ENCODE measurements at regions not wholly inside any gene's neighbourhood (a gene's known extent, or its start where the extent isn't known, plus 50 kb on each side); places are given as distances from the start of the nearest gene placed in this dataset.
"Not testable (repeated sequence)": the region's sequence is repeated elsewhere in the genome, so short reads cannot be mapped to it uniquely, and the experiment has no call there.

DNA sequence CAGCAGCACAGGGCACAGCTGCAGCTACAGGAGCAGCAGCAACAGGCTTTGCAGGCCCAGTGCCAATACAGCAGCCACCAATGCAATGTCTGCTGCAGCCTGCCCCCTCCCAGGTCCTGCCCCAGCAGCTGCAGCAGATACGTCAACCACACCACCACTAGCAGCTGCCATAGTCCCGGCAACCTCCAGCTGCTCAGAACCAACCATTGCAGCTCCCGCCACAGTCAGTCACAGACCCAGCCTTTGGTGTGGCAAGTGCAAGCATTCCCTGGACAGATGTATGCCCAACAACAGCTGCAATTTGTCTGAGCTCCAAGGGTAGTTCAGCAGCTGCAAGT, 53.3 kb upstream of the TUBA3E start:
- H3K9ac ChIP-seq (ENCODE audit: insufficient read depth in 1 of 2, low read length in 2 of 2): no peak overlapping the region
- H3K4me3 ChIP-seq: no peak overlapping the region
- DNase-seq: no peak
- H3K9me3 ChIP-seq (ENCODE audit: control insufficient read depth in 4 of 4, insufficient read depth in 3 of 4, low read length in 3 of 4): peaks cover 0 to 5% (median 0%) of the 10 kb centered on the region in 4 donors
- 41 to 71% methylated on average over 3 of the region's 3 CpGs for WGBS, 2 donors
- ATAC-seq (ENCODE audit: insufficient read depth, low FRiP score): no peak
- H3K36me3 ChIP-seq (ENCODE audit: control insufficient read depth in 4 of 4, insufficient read depth in 4 of 4, low read length in 4 of 4): no peaks in the 10 kb centered on the region
- H3K4me1 ChIP-seq (ENCODE audit: control insufficient read depth in 5 of 5, insufficient read depth in 5 of 5, low read length in 5 of 5): no peaks in the 10 kb centered on the region
- TF ChIP-seq, protein P1, sequence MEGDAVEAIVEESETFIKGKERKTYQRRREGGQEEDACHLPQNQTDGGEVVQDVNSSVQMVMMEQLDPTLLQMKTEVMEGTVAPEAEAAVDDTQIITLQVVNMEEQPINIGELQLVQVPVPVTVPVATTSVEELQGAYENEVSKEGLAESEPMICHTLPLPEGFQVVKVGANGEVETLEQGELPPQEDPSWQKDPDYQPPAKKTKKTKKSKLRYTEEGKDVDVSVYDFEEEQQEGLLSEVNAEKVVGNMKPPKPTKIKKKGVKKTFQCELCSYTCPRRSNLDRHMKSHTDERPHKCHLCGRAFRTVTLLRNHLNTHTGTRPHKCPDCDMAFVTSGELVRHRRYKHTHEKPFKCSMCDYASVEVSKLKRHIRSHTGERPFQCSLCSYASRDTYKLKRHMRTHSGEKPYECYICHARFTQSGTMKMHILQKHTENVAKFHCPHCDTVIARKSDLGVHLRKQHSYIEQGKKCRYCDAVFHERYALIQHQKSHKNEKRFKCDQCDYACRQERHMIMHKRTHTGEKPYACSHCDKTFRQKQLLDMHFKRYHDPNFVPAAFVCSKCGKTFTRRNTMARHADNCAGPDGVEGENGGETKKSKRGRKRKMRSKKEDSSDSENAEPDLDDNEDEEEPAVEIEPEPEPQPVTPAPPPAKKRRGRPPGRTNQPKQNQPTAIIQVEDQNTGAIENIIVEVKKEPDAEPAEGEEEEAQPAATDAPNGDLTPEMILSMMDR (IDR thresholded peaks at IDR 0.05; ENCODE audit: control extremely low read depth, extremely low read depth): no peak
- H3K27me3 ChIP-seq (ENCODE audit: control insufficient read depth in 3 of 3, insufficient read depth in 3 of 3, low read length in 2 of 3): peaks cover 4 to 26% (median 18%) of the 10 kb centered on the region in 3 donors
- H3K27ac ChIP-seq (ENCODE audit: low read depth in 1 of 2, low read length in 1 of 2): no peak overlapping the region

GRCh38 chr2:130248355-130248754, 50.1 kb upstream of the TUBA3E start:
- not testable (repeated sequence) for H3K27ac ChIP-seq (ENCODE audit: low read depth in 1 of 2, low read length in 1 of 2); DNase-seq; H3K36me3 ChIP-seq (ENCODE audit: control insufficient read depth in 4 of 4, insufficient read depth in 4 of 4, low read length in 4 of 4); H3K4me1 ChIP-seq (ENCODE audit: control insufficient read depth in 5 of 5, insufficient read depth in 5 of 5, low read length in 5 of 5); ATAC-seq (ENCODE audit: insufficient read depth, low FRiP score); H3K4me3 ChIP-seq; H3K9me3 ChIP-seq (ENCODE audit: control insufficient read depth in 4 of 4, insufficient read depth in 3 of 4, low read length in 3 of 4); H3K9ac ChIP-seq (ENCODE audit: insufficient read depth in 1 of 2, low read length in 2 of 2)
- 82 to 88% methylated on average over 13 of the region's 13 CpGs for WGBS, 2 donors
- H3K27me3 ChIP-seq (ENCODE audit: control insufficient read depth in 3 of 3, insufficient read depth in 3 of 3, low read length in 2 of 3): peaks cover 4 to 12% (median 11%) of the 10 kb centered on the region in 3 donors

Data from lung (tissue), 11 donors.